ENCODE measurements at regions not wholly inside any gene's neighbourhood (a gene's known extent, or its start where the extent isn't known, plus 50 kb on each side); places are given as distances from the start of the nearest gene placed in this dataset.

DNA sequence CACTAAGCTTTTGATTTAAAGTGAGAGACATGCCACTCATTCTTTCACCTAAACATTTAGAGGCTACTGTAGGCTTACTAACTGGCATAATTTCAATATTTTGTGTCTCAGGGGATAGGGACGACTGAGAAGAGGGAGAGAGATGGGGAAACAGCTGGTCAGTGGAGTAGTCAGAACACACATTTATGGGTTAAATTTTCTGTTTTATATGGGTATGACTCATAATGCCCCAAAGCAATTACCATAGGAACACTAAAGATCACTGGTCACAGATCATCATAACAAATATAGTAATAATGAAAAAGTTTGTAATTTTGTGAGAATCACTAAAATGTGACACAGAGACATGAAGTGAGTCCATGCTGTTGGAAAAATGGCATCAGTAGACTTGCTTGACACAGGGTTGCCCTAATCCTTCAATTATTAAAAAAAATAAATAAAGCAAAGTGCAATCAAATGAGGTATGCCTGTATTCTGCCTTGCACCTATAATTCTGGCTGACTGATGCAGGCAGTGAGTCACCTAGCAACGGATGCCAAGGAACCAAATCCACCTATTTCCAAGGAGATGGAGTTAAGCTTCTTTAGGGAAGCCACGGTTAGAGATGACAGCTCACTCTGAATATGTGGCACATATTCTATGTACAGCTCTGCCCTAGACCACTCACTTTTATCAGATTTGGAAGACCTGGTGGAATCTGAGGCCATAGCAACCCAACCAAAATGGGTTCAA, 166.1 kb downstream of the MARCHF11 start:
- DNase-seq, result no peak

- DNase-seq, result no peak
Observed at GRCh38 chr5:16009256-16009655, 170.3 kb downstream of the MARCHF11 start.

- no peak for DNase-seq
Observed at GRCh38 chr5:16007750-16008415, 171.7 kb downstream of the MARCHF11 start.

DNA sequence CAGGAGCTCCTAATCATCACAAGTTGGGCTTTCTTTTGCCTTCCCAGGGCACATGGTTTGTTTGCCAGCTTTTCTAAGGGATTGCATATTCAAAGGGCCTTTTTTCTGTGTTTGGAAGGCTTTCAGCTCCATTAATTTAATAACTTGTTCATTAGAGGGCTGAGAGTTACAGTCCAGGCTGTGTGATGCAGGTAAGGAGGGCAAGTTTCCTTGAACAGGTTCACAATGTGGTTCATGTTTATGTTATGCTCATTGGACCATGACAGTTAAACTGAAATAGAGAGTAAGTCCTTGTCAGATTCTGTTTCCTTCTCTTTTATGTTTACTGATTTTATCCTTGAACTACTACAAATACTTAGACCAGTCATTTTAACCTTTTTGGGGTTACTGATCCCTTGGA, 174.4 kb downstream of the MARCHF11 start:
- no peak for DNase-seq

DNA sequence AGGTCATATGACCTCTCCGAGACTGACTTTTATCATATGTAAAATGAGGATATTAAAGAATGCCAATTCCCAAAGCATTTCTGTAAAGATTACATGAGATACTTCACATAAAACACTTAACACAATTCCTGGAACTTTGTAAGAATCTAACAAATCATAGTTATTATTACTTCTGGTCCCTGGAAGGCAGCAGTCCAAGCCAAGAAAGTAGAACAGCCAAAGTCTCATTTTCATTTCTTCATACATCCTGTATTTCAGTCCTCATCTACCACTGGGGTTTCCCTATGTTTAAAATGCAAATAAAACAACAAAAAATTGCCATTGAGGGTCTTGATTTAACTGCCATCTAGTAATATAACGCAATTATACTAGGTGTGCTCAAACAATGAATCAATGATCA, 179.5 kb downstream of the MARCHF11 start:
- DNase-seq, result no peak

DNA sequence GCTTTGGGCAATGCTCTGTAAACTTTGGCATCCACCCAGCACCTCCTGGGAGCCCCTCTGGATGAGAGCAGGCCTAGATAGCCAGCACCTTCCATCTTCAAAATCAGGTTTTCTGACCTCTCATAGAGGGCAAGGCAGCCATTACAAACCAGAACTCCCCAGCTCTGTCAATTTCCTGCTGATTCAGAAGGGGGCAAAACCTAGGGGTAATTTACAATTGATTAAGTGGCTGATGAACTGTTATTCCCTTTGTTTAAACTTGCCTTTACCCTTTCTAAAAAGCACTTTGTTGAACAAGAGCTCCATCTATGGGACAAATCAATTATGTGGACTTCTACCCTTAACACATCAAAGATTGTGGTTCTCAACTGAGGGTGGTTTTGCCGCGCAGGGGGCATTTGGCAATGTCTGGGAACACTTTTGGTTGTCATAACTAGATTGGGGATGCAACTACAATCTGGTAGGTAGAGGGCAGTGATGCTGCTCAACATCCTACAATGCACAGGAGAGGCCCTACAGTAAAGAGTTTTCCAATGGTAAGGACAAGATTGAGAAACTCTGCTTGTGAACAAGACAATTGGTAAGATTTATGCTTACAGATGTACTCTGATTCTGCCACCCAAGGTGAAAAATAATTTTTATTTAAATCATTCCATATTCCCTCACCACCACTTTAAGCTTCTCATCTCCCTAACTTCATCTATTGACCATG, 184.1 kb downstream of the MARCHF11 start:
- peak; percentile 83 for DNase-seq

DNA sequence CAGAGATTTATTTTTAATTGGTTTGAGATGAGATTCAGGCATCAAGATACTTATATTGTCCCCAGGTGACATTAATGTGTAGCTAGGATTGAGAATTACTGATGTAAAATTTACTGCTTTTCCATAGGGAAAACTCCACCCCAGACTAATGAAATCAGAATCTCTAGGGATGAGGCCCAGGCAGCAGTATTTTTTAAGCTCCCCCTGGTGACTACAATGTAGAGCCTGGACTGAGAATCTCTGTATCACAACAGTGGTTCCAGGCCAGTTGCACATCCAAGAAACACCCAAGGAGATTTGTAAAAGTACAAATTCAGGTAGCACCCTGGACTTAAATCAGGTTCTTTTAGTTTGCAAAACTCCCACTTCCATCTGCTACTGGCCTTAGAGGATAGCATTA, 185.7 kb downstream of the MARCHF11 start:
- DNase-seq, result no peak

DNA sequence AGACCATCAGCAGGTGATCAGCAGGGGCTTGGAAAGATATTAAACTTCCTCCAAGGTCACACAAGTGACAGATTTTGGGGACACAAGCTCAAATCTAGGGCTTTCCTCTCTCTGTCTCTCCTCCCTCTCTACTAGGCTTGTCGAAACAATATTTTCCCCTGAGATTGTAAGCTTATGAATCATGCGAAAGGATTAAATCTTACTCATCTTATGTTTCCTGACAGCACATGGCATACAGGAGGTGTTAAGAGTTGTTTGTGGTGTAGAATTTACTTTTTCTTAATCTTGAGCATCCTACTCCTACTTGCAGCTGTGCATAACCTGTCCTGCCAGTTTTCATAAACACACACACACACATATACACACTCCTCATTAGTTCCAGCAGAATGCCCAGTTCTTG, 186.3 kb downstream of the MARCHF11 start:
- no peak for DNase-seq

DNA sequence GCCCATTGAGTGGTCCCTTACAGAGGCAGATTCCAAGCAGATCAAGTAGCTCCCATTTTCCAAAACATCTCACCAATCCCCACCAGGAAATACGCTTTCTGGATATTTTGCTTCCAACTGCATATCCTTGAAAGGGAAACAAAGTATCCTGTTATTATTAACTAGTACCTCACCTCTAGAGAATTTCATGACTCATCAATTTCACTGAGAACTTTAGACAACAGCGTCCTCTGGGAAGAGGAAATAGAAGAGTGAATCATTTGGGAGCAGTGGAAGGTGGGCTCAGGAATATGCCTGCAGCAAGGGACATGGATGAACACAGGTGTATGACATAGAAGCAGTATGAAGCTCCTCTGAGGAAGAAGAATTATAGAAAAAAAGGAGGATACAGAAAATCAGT, 186.7 kb downstream of the MARCHF11 start:
- DNase-seq, result no peak

DNA sequence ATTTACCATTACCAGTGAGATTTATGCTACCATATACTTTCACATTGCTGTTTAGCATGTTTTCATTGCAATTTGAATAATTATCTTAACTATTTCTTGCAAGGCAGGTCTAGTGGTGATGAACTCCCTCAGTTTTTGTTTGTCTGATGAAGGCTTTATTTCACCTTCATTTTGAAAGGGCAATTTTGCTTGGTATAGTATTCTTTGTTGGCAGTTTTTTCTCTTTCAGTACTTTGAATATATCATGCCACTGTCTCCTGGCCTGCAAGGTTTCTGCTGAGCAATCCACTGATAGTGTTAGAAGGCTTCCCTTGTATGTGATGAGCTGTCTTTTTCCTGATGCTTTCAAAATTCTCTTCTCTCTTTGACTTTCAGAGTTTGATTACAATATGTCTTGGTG, 188.0 kb downstream of the MARCHF11 start:
- DNase-seq, result no peak

Data from NCI-H1694 treated with DMSO at 0.1 percent for 48 hours (cell line).